Esophagus squamous epithelium (tissue), 4 donors: ENCODE measurements at regions not wholly inside any gene's neighbourhood (a gene's known extent, or its start where the extent isn't known, plus 50 kb on each side); places are given as distances from the start of the nearest gene placed in this dataset.

ENCODE experiments used
- CTCF ChIP-seq, 6 experiments: fragments of 450-650 bp in 4 of 6; fragments of 200-600 bp in 2 of 6; sonication (generic) in 2 of 6; IDR thresholded peaks; one replicate each; pipeline ENCODE4 v1.5.1; 2016 to 2019; ENCODE audit warnings: antibody characterized with exemption in 6 of 6, mild to moderate bottlenecking in 4 of 6, moderate library complexity in 4 of 6
- POLR2A ChIP-seq, 4 donors: fragments of 450-650 bp; IDR thresholded peaks; one replicate each; pipeline ENCODE4 v1.6.1; 2017; ENCODE audit warnings: antibody characterized with exemption in 4 of 4, mild to moderate bottlenecking in 4 of 4, moderate library complexity in 3 of 4

- no peak for TF ChIP-seq POLR2A (IDR thresholded peaks at IDR 0.05)
- TF ChIP-seq CTCF (IDR thresholded peaks at IDR 0.05), result no peak
Observed at GRCh38 chr21:16908077-16908476, 604.8 kb upstream of the CXADR start.
